Pancreas (tissue), 10 donors: ENCODE measurements at regions not wholly inside any gene's neighbourhood (a gene's known extent, or its start where the extent isn't known, plus 50 kb on each side); places are given as distances from the start of the nearest gene placed in this dataset.

ENCODE experiments used
- ATAC-seq, 4 donors: fragments of 200-7000 bp; cut with Tn5 transposase; one replicate each; pipeline versions ENCODE4 v1.8.0 to v1.9.1; 2020; ENCODE audit warnings: mild to moderate bottlenecking in 4 of 4, moderate library complexity in 4 of 4
- DNase-seq, 6 donors: peaks; one replicate each; pipeline ENCODE4 v3.0.0-alpha.2; 2020
- FAIRE-seq: peaks from 2 replicates; lab custom pipeline; 2012; peaks lifted over from hg19 to GRCh38; lab: Jason Lieb, UNC
- H3K27ac ChIP-seq, 4 donors: fragments of 200-600 bp; sonication (generic); 1 replicate in 3 of 4; 2 replicates in 1 of 4; pipeline versions ENCODE4 v1.5.0 to v1.8.0; 2020
- H3K27me3 ChIP-seq, 4 donors: fragments of 200-600 bp; one replicate each; pipeline ENCODE4 v1.8.0; 2021
- H3K36me3 ChIP-seq, 3 donors: fragments of 200-600 bp; sonication (generic) in 1 of 3; one replicate each; pipeline versions ENCODE4 v1.5.0 to v1.8.0; 2020 to 2021
- H3K4me1 ChIP-seq, 3 donors: fragments of 200-600 bp; one replicate each; pipeline ENCODE4 v1.8.0; 2021
- H3K4me3 ChIP-seq, 4 donors: fragments of 200-600 bp; sonication (generic) in 2 of 4; one replicate each; pipeline versions ENCODE4 v1.5.0 to v1.8.0; 2020 to 2021
- H3K9me3 ChIP-seq, 4 donors: fragments of 200-600 bp; one replicate each; pipeline ENCODE4 v1.8.0; 2021
- CTCF ChIP-seq, 4 donors: fragments of 200-600 bp; sonication (generic) in 3 of 4; IDR thresholded peaks; one replicate each; pipeline versions ENCODE4 v1.5.0 to v1.8.0; 2021; ENCODE audit warnings: antibody characterized with exemption in 4 of 4
- WGBS, 2 donors: extraction: QIAGEN DNeasy Blood & Tissue Kit; methylation state at CpG; one replicate each; pipeline ENCODE4 v1.1.7; 2013; 5-methylcytosine and 5-hydroxymethylcytosine counted together
- intact Hi-C, 3 donors: fragments of 100-400 bp; cut with DNase I; formaldehyde crosslinking; loops; one replicate each; pipeline versions ENCODE4 v1.11.1 to v1.14.2; 2022
- donor health status: healthy with polysubstance abuse.
- donor health status: DM: no; HTN: no; CAD: no; lungs with moderate emphysema.
- donor health status: DM: no; HTN: no; CAD: no.
- donor health status: control.
- donor health status: control.
- donor health status: Bipolar disorder and iron deficiency.
- donor health status: DM: yes; HTN: yes; CAD: no.
- donor health status: DM: no; HTN: no; CAD: no.
- donor health status: DM: no; HTN: no; CAD: no.
- donor health status: DM: yes; HTN: yes; CAD: no.

DNA sequence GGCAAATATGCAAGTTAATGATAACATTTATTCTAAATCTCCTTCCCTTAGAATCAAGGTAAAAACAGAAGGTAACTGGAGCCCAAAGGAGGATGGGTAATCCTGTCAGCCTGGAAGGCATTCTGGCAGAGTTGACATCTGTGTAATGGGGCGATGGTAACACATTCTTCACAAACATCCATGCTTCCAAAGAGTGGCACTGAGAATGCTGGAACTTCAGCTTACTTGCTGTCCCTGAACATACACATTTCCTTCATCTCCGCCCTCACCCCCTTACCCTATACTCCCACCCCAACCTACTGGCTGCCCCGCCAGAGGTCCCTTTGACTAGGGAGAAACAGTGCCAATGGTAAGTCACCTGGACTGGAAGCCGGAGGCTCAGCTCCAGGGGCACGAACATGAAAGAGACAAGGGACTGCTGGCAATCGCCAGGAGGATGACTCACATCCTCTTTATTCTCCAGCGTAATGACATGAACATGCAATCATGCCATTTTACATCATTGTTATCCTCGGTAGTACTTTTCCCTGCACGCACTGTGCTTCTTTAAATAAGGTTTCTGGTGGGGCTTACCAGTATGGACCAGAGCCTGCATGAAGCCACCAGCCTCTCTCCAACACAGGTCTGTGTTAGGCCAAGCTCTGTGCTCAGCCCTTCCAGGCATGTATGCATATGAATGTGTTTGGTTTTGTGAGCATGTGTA, 694.2 kb upstream of the TENM3 start:
- DNase-seq = no peak
- FAIRE-seq = no peak
- intact Hi-C loops = no loop called here
- no peaks in the 10 kb centered on the region for H3K27me3 ChIP-seq
- no peaks in the 10 kb centered on the region for H3K4me1 ChIP-seq
- no peak for ATAC-seq
- H3K27ac ChIP-seq = no peak overlapping the region
- no peak overlapping the region for H3K4me3 ChIP-seq
- H3K9me3 ChIP-seq = no peaks in the 10 kb centered on the region
- TF ChIP-seq CTCF (IDR thresholded peaks at IDR 0.05) = no peak
- WGBS, 2 donors = 71 to 84% methylated on average over 9 of the region's 9 CpGs
- H3K36me3 ChIP-seq = no peaks in the 10 kb centered on the region

DNA sequence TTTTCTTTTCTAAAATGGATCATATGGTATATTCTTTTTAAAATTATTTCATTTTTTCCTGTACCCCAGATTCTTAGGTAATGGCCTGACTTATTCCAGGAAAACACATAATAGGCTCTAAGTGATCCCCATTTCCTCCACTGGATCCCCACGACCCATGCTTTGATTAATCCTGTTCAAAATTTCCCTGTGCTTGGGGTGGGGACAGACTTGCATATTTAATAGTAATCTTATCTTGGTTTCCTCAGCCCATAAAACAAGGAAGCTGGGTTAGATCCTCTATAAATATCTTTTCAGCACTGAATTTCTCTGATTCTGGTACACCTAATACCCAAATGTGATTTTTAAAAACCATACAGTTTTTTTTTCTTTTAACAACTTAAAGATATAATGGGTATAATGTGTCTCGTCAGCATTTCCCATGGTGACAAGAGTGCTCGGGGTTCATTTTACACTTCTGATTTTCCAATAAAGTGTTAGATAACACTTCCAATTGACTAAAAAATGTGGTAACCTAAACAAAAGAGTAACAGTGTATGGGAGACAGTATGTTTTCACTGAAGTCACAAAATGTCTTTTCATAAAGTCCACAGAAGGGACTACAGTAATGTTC, 693.5 kb upstream of the TENM3 start:
- FAIRE-seq (no peak), DNase-seq (no peak), ATAC-seq (no peak)
- 41 to 67% methylated on average over 3 of the region's 3 CpGs for WGBS, 2 donors
- intact Hi-C loops = no loop called here
- no peak for TF ChIP-seq CTCF (IDR thresholded peaks at IDR 0.05)
- H3K27me3 ChIP-seq = no peaks in the 10 kb centered on the region
- no peaks in the 10 kb centered on the region for H3K4me1 ChIP-seq
- H3K36me3 ChIP-seq = no peaks in the 10 kb centered on the region
- H3K27ac ChIP-seq = no peak overlapping the region
- H3K9me3 ChIP-seq = no peaks in the 10 kb centered on the region
- no peak overlapping the region for H3K4me3 ChIP-seq

GRCh38 chr4:181550381-181550780, 692.8 kb upstream of the TENM3 start:
- no peaks in the 10 kb centered on the region for H3K9me3 ChIP-seq
- no peaks in the 10 kb centered on the region for H3K27me3 ChIP-seq
- H3K36me3 ChIP-seq = no peaks in the 10 kb centered on the region
- FAIRE-seq (no peak), ATAC-seq (no peak), DNase-seq (no peak)
- WGBS, 2 donors = 65 to 88% methylated on average over 1 of the region's 1 CpG
- no peak for TF ChIP-seq CTCF (IDR thresholded peaks at IDR 0.05)
- no peak overlapping the region for H3K27ac ChIP-seq
- H3K4me1 ChIP-seq = no peaks in the 10 kb centered on the region
- H3K4me3 ChIP-seq = no peak overlapping the region
- intact Hi-C loops = no loop called here

DNA sequence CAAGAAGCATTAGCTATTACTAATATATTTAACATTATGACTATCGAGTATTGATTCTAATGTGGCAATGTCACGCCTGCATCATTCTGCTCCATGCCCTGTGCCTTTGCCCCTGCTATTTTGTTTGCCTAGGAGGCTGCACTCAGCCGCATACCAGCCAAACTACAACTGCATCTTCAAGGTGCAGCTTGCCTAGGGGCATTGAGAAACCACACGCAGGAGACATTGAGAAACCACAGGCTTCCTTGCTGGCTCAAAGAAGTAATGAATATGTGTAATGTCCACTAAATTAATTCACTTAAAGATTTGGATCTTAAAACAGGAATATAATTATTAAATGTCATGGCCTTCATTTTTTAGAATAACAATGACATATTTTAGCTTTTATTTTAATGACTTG, 683.6 kb upstream of the TENM3 start:
- H3K4me1 ChIP-seq = no peaks in the 10 kb centered on the region
- no peaks in the 10 kb centered on the region for H3K9me3 ChIP-seq
- ATAC-seq (no peak), FAIRE-seq (no peak), DNase-seq (no peak)
- TF ChIP-seq CTCF (IDR thresholded peaks at IDR 0.05) = no peak
- intact Hi-C loops = no loop called here
- WGBS, 2 donors = 71 to 90% methylated on average over 4 of the region's 4 CpGs
- no peaks in the 10 kb centered on the region for H3K36me3 ChIP-seq
- H3K27ac ChIP-seq = no peak overlapping the region
- no peaks in the 10 kb centered on the region for H3K27me3 ChIP-seq
- no peak overlapping the region for H3K4me3 ChIP-seq

GRCh38 chr4:181562399-181562798, 680.8 kb upstream of the TENM3 start:
- DNase-seq (no peak), FAIRE-seq (no peak), ATAC-seq (no peak)
- TF ChIP-seq CTCF (IDR thresholded peaks at IDR 0.05) = no peak
- Histone ChIP-seq H3K9me3 (no peaks in the 10 kb centered on the region), H3K4me1 (no peaks in the 10 kb centered on the region), H3K27ac (no peak overlapping the region), H3K27me3 (no peaks in the 10 kb centered on the region), H3K4me3 (no peak overlapping the region), H3K36me3 (no peaks in the 10 kb centered on the region)
- intact Hi-C loops = no loop called here
- WGBS, 2 donors = 93 to 96% methylated on average over 2 of the region's 2 CpGs
